SK-N-MC (cell line): ENCODE measurements at regions not wholly inside any gene's neighbourhood (a gene's known extent, or its start where the extent isn't known, plus 50 kb on each side); places are given as distances from the start of the nearest gene placed in this dataset.

ENCODE experiments used
- EZH2 ChIP-seq: fragments of 200-600 bp; sonication (generic); IDR thresholded peaks from one replicate; pipeline ENCODE4 v1.6.1; 2017; ENCODE audit warnings: antibody characterized with exemption
- FOXP2 ChIP-seq: optimal IDR thresholded peaks from 2 replicates; pipeline ENCODE3; 2011; ENCODE audit warnings: mild to moderate bottlenecking, moderate library complexity; ENCODE audit not compliant: insufficient read depth; ENCODE audit errors: extremely low read length, control extremely low read depth
- POLR2AphosphoS5 ChIP-seq: IDR thresholded peaks from 2 replicates; pipeline ENCODE4 v1.6.1; 2012; ENCODE audit warnings: mild to moderate bottlenecking, low read depth, low read length, borderline replicate concordance

- no peak for TF ChIP-seq POLR2AphosphoS5
- no peak for TF ChIP-seq EZH2
- TF ChIP-seq FOXP2 = no peak
Observed at GRCh38 chr17:13919818-13920217, 149.5 kb upstream of the COX10 start.
